ENCODE measurements at regions not wholly inside any gene's neighbourhood (a gene's known extent, or its start where the extent isn't known, plus 50 kb on each side); places are given as distances from the start of the nearest gene placed in this dataset.

GRCh38 chr3:159800434-159801155 is 188.0 kb upstream of the IL12A start (continued):
- TF ChIP-seq SIN3A (IDR thresholded peaks at IDR 0.05; ENCODE audit: borderline replicate concordance in 2 of 2, control insufficient read depth in 1 of 2, low read depth in 2 of 2, low read length in 2 of 2) (no peak), CREBBP (IDR thresholded peaks at IDR 0.05; ENCODE audit: low read depth, low read length) (no peak), CHD7 (IDR thresholded peaks at IDR 0.05; ENCODE audit: low read depth, low read length) (no peak), DLX4 (CRISPR knock-in tag; IDR thresholded peaks at IDR 0.05) (no peak), BRD9 (IDR thresholded peaks at IDR 0.05; ENCODE audit: low read depth, partially characterized antibody) (no peak), SFPQ (IDR thresholded peaks at IDR 0.05; ENCODE audit: low read depth, low read length) (no peak), CGGBP1 (CRISPR knock-in tag; IDR thresholded peaks at IDR 0.05) (no peak), CBX1 (IDR thresholded peaks at IDR 0.05; ENCODE audit: low read depth) (no peak), ZNF3 (CRISPR knock-in tag; IDR thresholded peaks at IDR 0.05) (no peak), ZNF140 (CRISPR knock-in tag; IDR thresholded peaks at IDR 0.05) (no peak)
